ENCODE measurements at regions not wholly inside any gene's neighbourhood (a gene's known extent, or its start where the extent isn't known, plus 50 kb on each side); places are given as distances from the start of the nearest gene placed in this dataset.

GRCh38 chr17:73823684-73824083 lies 179.4 kb upstream of the SDK2 start:
- Histone ChIP-seq H3K4me2 (ENCODE audit: low read depth, low read length) (no peak overlapping the region), H3F3A (ENCODE audit: insufficient read depth, low read length) (no peaks in the 10 kb centered on the region), H3K27ac (ENCODE audit: low read length) (no peak overlapping the region), H4K20me1 (ENCODE audit: insufficient read depth, low read length) (no peaks in the 10 kb centered on the region), H3K9ac (ENCODE audit: low read length) (no peak overlapping the region), H3K9me3 (replicated peaks; ENCODE audit: insufficient read depth, low read length) (no peaks in the 10 kb centered on the region), H3K9me2 (replicated peaks; ENCODE audit: insufficient read depth, low read length) (no peaks in the 10 kb centered on the region), H3K79me2 (ENCODE audit: low read length) (no peaks in the 10 kb centered on the region), H2AFZ (ENCODE audit: low read length) (no peak overlapping the region), H3K4me1 (ENCODE audit: low read length) (no peaks in the 10 kb centered on the region), H3K27me3 (replicated peaks; ENCODE audit: insufficient read depth, low read length) (peaks cover 63% of the 10 kb centered on the region), H3K4me3 (ENCODE audit: low read length) (no peak overlapping the region), H3K36me3 (replicated peaks; ENCODE audit: insufficient read depth, low read length) (no peaks in the 10 kb centered on the region)
- no peak for TF ChIP-seq CTCF (IDR thresholded peaks at IDR 0.05; ENCODE audit: low read length)
- TF ChIP-seq EZH2phosphoT487 (IDR thresholded peaks at IDR 0.05; ENCODE audit: low read length) = no peak
- TF ChIP-seq EZH2 (optimal IDR thresholded peaks at IDR 0.05; ENCODE audit: low read depth, low read length) = no peak
- no peak for DNase-seq

- no peaks in the 10 kb centered on the region for H3K9me3 ChIP-seq (replicated peaks; ENCODE audit: insufficient read depth, low read length)
- H3K27ac ChIP-seq (ENCODE audit: low read length) = no peak overlapping the region
- no peak overlapping the region for H3K4me3 ChIP-seq (ENCODE audit: low read length)
- DNase-seq = no peak
- no peak for TF ChIP-seq EZH2phosphoT487 (IDR thresholded peaks at IDR 0.05; ENCODE audit: low read length)
- no peak for TF ChIP-seq EZH2 (optimal IDR thresholded peaks at IDR 0.05; ENCODE audit: low read depth, low read length)
- TF ChIP-seq CTCF (IDR thresholded peaks at IDR 0.05; ENCODE audit: low read length) = no peak
- no peaks in the 10 kb centered on the region for H3K36me3 ChIP-seq (replicated peaks; ENCODE audit: insufficient read depth, low read length)
- H4K20me1 ChIP-seq (ENCODE audit: insufficient read depth, low read length) = no peaks in the 10 kb centered on the region
- H3K79me2 ChIP-seq (ENCODE audit: low read length) = no peaks in the 10 kb centered on the region
- no peaks in the 10 kb centered on the region for H3K4me1 ChIP-seq (ENCODE audit: low read length)
- H3K27me3 ChIP-seq (replicated peaks; ENCODE audit: insufficient read depth, low read length) = peaks cover 69% of the 10 kb centered on the region
- H3K9ac ChIP-seq (ENCODE audit: low read length) = no peak overlapping the region
- no peaks in the 10 kb centered on the region for H3F3A ChIP-seq (ENCODE audit: insufficient read depth, low read length)
- H2AFZ ChIP-seq (ENCODE audit: low read length) = no peak overlapping the region
- H3K9me2 ChIP-seq (replicated peaks; ENCODE audit: insufficient read depth, low read length) = no peaks in the 10 kb centered on the region
- H3K4me2 ChIP-seq (ENCODE audit: low read depth, low read length) = no peak overlapping the region
Observed at GRCh38 chr17:73824321-73824720, 180.1 kb upstream of the SDK2 start.

GRCh38 chr17:73826181-73826871 lies 182.1 kb upstream of the SDK2 start:
- Histone ChIP-seq H3K36me3 (replicated peaks; ENCODE audit: insufficient read depth, low read length) (no peaks in the 10 kb centered on the region), H3K79me2 (ENCODE audit: low read length) (no peaks in the 10 kb centered on the region), H3F3A (ENCODE audit: insufficient read depth, low read length) (no peaks in the 10 kb centered on the region), H3K27me3 (replicated peaks; ENCODE audit: insufficient read depth, low read length) (peaks cover 62% of the 10 kb centered on the region), H3K9ac (ENCODE audit: low read length) (no peak overlapping the region), H3K4me1 (ENCODE audit: low read length) (no peaks in the 10 kb centered on the region), H3K9me2 (replicated peaks; ENCODE audit: insufficient read depth, low read length) (no peaks in the 10 kb centered on the region), H4K20me1 (ENCODE audit: insufficient read depth, low read length) (no peaks in the 10 kb centered on the region), H3K4me3 (ENCODE audit: low read length) (no peak overlapping the region), H3K27ac (ENCODE audit: low read length) (no peak overlapping the region), H3K4me2 (ENCODE audit: low read depth, low read length) (no peak overlapping the region), H3K9me3 (replicated peaks; ENCODE audit: insufficient read depth, low read length) (no peaks in the 10 kb centered on the region), H2AFZ (ENCODE audit: low read length) (no peak overlapping the region)
- no peak for DNase-seq
- TF ChIP-seq EZH2 (optimal IDR thresholded peaks at IDR 0.05; ENCODE audit: low read depth, low read length) (no peak), CTCF (IDR thresholded peaks at IDR 0.05; ENCODE audit: low read length) (no peak), EZH2phosphoT487 (IDR thresholded peaks at IDR 0.05; ENCODE audit: low read length) (no peak)

All from MM.1S (cell line).